ENCODE measurements at regions not wholly inside any gene's neighbourhood (a gene's known extent, or its start where the extent isn't known, plus 50 kb on each side); places are given as distances from the start of the nearest gene placed in this dataset.
"Not testable (repeated sequence)": the region's sequence is repeated elsewhere in the genome, so short reads cannot be mapped to it uniquely, and the experiment has no call there.

DNA sequence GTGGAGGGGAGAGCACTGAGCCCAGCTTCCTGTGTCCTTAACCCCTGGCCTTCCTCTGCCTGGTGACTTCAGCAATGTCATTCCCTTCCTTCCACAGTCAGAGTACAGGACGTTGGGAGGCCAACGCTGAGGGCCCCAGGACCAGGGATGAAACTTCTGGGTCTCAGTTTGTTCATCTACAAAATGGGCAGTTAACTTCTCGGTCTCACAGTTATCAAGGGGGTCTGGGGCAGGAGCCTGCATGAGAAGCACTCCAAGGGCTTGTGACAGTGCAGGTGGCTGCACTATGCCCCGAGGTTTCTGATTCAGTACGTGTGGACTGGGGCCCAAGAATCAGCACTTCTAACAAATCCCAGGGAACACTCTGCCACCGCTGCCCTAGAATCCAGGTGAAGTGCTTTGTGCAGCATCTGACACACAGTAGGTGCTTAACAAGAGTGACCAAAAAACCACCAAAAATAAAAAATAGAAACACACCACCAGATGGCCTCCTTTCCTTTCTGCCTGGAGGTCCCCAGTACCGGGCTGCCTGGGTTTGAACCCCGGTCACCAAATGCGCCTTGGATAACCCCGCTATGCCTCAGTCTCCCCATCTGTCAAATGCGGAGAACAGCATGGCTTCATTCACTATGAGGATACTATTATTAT is 80.4 kb downstream of the RFLNA start:
- Histone ChIP-seq H3K4me1 (ENCODE audit: low read depth) (peaks cover 5% of the 10 kb centered on the region), H3K4me3 (no peak overlapping the region), H3K9me3 (no peaks in the 10 kb centered on the region), H3K36me3 (ENCODE audit: low read depth) (no peaks in the 10 kb centered on the region)
- DNase-seq (no peak), ATAC-seq (no peak)
- intact Hi-C loops (cut with DNase I, micrococcal nuclease): no loop called here
- TF ChIP-seq, protein P1, sequence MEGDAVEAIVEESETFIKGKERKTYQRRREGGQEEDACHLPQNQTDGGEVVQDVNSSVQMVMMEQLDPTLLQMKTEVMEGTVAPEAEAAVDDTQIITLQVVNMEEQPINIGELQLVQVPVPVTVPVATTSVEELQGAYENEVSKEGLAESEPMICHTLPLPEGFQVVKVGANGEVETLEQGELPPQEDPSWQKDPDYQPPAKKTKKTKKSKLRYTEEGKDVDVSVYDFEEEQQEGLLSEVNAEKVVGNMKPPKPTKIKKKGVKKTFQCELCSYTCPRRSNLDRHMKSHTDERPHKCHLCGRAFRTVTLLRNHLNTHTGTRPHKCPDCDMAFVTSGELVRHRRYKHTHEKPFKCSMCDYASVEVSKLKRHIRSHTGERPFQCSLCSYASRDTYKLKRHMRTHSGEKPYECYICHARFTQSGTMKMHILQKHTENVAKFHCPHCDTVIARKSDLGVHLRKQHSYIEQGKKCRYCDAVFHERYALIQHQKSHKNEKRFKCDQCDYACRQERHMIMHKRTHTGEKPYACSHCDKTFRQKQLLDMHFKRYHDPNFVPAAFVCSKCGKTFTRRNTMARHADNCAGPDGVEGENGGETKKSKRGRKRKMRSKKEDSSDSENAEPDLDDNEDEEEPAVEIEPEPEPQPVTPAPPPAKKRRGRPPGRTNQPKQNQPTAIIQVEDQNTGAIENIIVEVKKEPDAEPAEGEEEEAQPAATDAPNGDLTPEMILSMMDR (IDR thresholded peaks at IDR 0.05): no peak

DNA sequence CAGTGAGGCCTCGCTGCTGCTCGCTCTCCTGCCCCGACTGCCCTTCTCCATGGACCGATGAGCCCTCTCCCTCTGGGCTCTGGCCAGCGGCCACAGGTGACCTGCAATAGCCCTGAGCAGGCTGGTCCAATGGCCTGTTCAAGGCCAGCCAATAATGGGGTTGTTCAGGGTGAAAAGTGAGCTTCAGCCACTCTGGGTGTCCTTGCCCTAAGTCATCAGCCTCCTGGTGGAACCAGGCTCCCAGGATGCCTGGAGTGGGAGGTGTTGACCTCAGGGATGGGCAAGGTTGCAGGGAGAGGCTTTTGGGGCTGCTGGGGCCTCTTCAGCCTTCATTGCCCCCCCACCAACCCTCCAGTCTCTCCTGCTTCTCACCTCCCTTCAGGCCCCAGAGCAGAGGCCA is 79.7 kb downstream of the RFLNA start:
- TF ChIP-seq, protein P1 (IDR thresholded peaks at IDR 0.05): no peak
- H3K4me1 ChIP-seq (ENCODE audit: low read depth): peaks cover 12% of the 10 kb centered on the region
- ATAC-seq: no peak
- intact Hi-C loops (cut with DNase I, micrococcal nuclease): no loop called here
- H3K9me3 ChIP-seq: no peaks in the 10 kb centered on the region
- no peak for DNase-seq
- no peaks in the 10 kb centered on the region for H3K36me3 ChIP-seq (ENCODE audit: low read depth)
- H3K4me3 ChIP-seq: no peak overlapping the region

DNA sequence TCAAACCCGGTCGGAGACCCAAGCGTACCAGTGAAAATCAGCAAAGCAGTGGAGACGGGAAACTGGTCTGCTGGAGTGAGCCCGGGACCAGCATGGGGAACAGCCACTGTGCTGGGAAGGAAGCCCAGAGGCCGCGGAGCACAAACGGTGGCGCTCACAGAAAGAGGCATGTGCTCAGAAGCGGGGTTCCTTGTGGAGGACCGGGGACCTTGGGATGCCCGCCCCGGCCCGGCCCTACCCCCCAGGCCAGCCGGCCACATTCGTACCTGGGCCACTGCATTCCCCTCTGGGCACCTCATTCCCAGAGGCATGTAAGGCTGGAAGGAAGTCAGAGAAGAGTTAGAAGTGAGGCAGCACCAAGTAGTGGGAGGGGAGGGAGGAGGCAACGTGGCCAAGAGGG is 79.3 kb downstream of the RFLNA start:
- TF ChIP-seq, protein P1 (IDR thresholded peaks at IDR 0.05): no peak
- intact Hi-C loops (cut with DNase I, micrococcal nuclease): no loop called here

DNA sequence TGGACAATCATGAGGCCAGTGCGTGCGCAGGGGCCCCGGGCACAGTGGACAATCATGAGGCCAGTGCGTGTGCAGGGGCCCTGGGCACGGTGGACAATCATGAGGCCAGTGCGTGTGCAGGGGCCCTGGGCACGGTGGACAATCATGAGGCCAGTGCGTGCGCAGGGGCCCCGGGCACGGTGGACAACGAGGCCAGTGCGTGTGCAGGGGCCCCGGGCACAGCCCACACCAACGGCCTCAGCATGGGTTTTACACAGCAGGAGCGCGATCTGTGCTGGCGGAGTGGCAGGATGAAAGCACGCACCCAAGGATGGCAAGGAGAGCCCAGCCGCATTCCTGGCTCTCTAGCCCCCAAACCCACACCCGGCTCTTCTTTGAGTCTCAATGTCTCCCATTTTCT is 78.8 kb downstream of the RFLNA start:
- ATAC-seq; DNase-seq; H3K36me3 ChIP-seq (ENCODE audit: low read depth); H3K4me3 ChIP-seq; H3K9me3 ChIP-seq; intact Hi-C loops (cut with DNase I, micrococcal nuclease): not testable (repeated sequence)
- H3K4me1 ChIP-seq (ENCODE audit: low read depth): peaks cover 20% of the 10 kb centered on the region

More for the DNA sequence above, 79.3 kb downstream of the RFLNA start:
- H3K4me3 ChIP-seq: no peak overlapping the region
- H3K4me1 ChIP-seq (ENCODE audit: low read depth): peaks cover 16% of the 10 kb centered on the region
- H3K9me3 ChIP-seq: no peaks in the 10 kb centered on the region
- no peaks in the 10 kb centered on the region for H3K36me3 ChIP-seq (ENCODE audit: low read depth)
- ATAC-seq: no peak
- DNase-seq: no peak

DNA sequence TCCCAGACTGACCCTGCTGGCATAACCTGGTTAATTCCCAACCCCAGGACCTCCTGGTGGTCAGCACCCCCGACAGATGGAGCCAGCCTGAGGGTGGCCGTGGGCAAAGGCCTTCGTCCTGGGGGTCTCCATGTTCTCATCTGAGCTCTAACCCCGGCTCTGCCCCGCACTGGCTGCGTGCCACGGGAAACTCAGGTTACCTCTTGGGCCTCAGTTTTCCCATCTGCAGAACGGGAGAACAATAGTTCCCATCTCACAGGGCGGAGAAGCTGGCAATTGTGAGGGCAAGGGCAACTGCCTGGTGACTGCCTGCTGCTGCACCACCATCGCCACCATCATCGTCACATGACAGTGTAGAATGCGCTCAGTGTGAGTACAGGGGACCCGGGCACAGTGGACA is 77.9 kb downstream of the RFLNA start:
- no peak overlapping the region for H3K4me3 ChIP-seq
- peaks cover 28% of the 10 kb centered on the region for H3K4me1 ChIP-seq (ENCODE audit: low read depth)
- no peak for DNase-seq
- ATAC-seq: no peak
- H3K9me3 ChIP-seq: no peaks in the 10 kb centered on the region
- no peaks in the 10 kb centered on the region for H3K36me3 ChIP-seq (ENCODE audit: low read depth)
- intact Hi-C loops (cut with DNase I, micrococcal nuclease): no loop called here
- TF ChIP-seq, protein P1 (IDR thresholded peaks at IDR 0.05): no peak

DNA sequence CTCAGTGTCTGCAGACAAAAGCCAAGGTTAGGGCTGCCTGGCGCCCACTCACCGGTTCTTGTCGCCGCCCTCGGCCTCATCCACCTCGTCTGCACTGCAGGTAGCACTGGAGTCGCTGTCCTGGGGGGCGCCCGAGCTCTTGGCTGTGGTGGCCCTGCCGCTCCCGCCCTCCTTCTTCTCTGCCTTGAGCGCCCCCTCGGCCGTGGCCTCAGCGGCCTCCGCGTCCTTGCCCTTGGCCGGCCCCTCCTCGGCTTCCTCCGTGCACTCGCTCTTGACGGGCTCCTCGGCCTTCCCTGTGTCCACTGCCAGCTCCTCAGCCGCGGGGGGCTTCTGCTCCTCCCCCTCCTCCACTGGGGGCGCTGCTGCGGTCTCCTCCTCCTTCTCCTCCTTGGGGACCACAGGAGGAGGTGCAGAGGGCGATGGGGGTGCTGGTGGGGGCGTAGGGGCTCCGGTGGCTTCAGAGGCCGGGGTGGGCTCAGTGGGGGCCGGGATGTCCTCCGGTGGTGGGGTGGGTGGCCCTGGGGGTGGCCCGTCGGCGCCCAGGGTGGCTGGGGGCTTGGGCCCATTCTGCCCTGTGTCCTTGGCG is 77.2 kb downstream of the RFLNA start:
- intact Hi-C loops (cut with DNase I, micrococcal nuclease): no loop called here
- no peaks in the 10 kb centered on the region for H3K36me3 ChIP-seq (ENCODE audit: low read depth)
- H3K4me3 ChIP-seq: no peak overlapping the region
- no peak for DNase-seq
- no peak for ATAC-seq
- peaks cover 34% of the 10 kb centered on the region for H3K4me1 ChIP-seq (ENCODE audit: low read depth)
- TF ChIP-seq, protein P1 (IDR thresholded peaks at IDR 0.05): no peak
- H3K9me3 ChIP-seq: no peaks in the 10 kb centered on the region
